ENCODE measurements at regions not wholly inside any gene's neighbourhood (a gene's known extent, or its start where the extent isn't known, plus 50 kb on each side); places are given as distances from the start of the nearest gene placed in this dataset.

DNA sequence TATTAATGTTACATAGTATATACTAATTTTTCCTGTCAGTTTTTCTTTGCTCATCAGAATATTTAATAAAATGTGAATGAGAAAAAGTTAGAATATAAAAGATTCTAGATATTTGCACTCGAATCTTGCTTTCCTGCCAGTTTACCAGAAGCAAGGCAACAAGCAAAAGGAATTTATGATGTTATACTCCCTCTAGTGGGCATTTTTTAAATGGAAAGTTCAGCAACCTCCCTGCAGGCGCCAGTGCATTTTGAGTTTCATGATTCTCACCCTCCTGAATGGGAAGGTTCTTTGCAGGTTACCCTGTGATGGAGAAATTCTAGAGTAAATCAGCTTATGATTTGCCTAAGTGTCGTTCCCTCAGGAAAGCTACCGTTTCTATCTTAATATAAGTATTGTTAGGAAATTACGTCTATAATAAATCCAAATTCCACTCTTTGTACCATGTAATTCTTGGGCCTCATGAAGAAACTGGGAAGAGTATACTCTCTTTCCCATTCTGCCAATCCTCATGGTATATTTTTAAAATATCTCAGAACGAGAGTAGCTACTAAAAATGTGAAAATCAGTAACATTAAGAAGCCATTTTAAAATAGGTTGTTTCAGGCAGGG lies 350.0 kb downstream of the CRPPA start:
- DNase-seq (peak in 2 of 4 donors; percentile 4 to 7), ATAC-seq (peak; percentile 77)
- Histone ChIP-seq H3K27ac (no peak overlapping the region), H3K36me3 (replicated peaks in 1 of 2; ENCODE audit: insufficient read depth in 1 of 2, low read depth in 2 of 2) (no peaks in the 10 kb centered on the region), H3K9me3 (no peaks in the 10 kb centered on the region), H3K27me3 (no peaks in the 10 kb centered on the region), H3K4me3 (no peak overlapping the region), H3K4me1 (peaks cover 4% of the 10 kb centered on the region)
- intact Hi-C loops (cut with DNase I): no loop called here
- no peak for TF ChIP-seq POLR2A (IDR thresholded peaks at IDR 0.05)
- TF ChIP-seq, protein P1, sequence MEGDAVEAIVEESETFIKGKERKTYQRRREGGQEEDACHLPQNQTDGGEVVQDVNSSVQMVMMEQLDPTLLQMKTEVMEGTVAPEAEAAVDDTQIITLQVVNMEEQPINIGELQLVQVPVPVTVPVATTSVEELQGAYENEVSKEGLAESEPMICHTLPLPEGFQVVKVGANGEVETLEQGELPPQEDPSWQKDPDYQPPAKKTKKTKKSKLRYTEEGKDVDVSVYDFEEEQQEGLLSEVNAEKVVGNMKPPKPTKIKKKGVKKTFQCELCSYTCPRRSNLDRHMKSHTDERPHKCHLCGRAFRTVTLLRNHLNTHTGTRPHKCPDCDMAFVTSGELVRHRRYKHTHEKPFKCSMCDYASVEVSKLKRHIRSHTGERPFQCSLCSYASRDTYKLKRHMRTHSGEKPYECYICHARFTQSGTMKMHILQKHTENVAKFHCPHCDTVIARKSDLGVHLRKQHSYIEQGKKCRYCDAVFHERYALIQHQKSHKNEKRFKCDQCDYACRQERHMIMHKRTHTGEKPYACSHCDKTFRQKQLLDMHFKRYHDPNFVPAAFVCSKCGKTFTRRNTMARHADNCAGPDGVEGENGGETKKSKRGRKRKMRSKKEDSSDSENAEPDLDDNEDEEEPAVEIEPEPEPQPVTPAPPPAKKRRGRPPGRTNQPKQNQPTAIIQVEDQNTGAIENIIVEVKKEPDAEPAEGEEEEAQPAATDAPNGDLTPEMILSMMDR (IDR thresholded peaks at IDR 0.05): peak; percentile 59 to 92 (median 89)
- WGBS, 2 donors: 12 to 17% methylated on average over 6 of the region's 6 CpGs

DNA sequence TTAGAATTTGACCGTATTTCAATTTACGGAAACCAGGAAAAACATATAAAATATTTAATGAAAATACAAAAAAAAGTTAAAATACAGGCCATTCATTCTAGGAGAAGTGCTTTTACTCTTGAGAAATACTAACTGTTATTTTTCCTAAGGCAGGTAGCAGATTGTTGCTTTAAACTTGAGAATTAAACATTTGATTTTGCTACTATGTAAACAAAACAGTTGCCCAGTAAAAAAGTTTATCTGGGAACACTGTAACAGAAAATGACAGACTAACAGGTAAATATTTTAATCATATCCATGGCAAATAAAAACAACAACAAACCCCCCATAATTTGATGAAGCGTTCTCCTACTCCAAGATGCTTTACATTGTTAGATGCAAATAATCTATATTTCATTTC lies 350.5 kb downstream of the CRPPA start:
- H3K4me3 ChIP-seq: no peak overlapping the region
- no peaks in the 10 kb centered on the region for H3K36me3 ChIP-seq (replicated peaks in 1 of 2; ENCODE audit: insufficient read depth in 1 of 2, low read depth in 2 of 2)
- TF ChIP-seq POLR2A (IDR thresholded peaks at IDR 0.05): no peak
- TF ChIP-seq, protein P1 (IDR thresholded peaks at IDR 0.05): no peak
- ATAC-seq (no peak), DNase-seq (no peak)
- no peak overlapping the region for H3K27ac ChIP-seq
- H3K27me3 ChIP-seq: no peaks in the 10 kb centered on the region
- peaks cover 4% of the 10 kb centered on the region for H3K4me1 ChIP-seq
- intact Hi-C loops (cut with DNase I): no loop called here
- 63 to 64% methylated on average over 3 of the region's 3 CpGs for WGBS, 2 donors
- no peaks in the 10 kb centered on the region for H3K9me3 ChIP-seq

DNA sequence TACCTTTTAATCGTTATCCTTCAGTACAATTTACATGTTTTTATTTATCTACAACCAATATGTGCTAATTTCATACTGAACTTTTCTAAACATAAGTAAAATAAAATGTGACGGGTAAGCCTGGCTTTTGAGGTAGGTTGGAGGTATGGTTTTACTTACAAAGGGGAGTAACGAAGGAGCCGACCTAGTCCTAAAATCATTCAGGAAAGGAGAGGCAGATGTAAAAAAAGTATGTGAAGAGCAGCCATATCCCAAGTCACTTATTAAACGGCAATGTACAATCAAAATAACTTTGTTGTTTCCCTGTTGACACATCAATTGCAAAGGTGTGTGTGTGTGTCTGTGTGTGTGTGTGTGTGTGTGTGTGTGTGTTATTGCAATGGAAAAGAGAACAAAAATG lies 351.3 kb downstream of the CRPPA start:
- WGBS, 2 donors: 64 to 68% methylated on average over 5 of the region's 5 CpGs

DNA sequence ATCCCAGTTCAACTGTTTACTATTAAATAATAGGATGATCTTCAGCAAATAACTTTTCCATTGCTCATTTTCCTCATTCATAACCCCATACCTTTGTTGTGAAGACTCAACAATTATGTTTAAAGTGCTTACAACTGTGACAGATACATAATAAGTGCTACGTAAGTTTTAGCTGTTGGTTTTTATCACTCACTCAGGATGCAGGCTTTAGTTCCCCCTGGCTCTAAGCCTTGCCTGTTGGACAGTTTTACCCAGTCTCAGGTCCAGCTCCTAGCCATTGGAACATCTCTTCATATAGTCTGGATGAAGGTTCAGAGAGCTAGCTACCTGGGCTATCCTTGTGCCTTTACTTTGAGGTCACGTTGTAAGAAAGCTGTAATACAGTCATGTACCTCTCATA lies 353.2 kb downstream of the CRPPA start:
- intact Hi-C loops (cut with DNase I): loop anchor here (10.0 kb wide), 1 partner anchor 763 kb away; no protein-coding TSS in a partner anchor
- Histone ChIP-seq H3K27ac (no peak overlapping the region), H3K27me3 (no peaks in the 10 kb centered on the region), H3K4me1 (peaks cover 4% of the 10 kb centered on the region), H3K9me3 (no peaks in the 10 kb centered on the region), H3K36me3 (replicated peaks in 1 of 2; ENCODE audit: insufficient read depth in 1 of 2, low read depth in 2 of 2) (no peaks in the 10 kb centered on the region), H3K4me3 (no peak overlapping the region)
- no peak for DNase-seq
- TF ChIP-seq, protein P1 (IDR thresholded peaks at IDR 0.05): no peak
- TF ChIP-seq POLR2A (IDR thresholded peaks at IDR 0.05): no peak
- ATAC-seq: no peak
- 73 to 76% methylated on average over 2 of the region's 2 CpGs for WGBS, 2 donors

More for the DNA sequence above, 351.3 kb downstream of the CRPPA start:
- Histone ChIP-seq H3K27me3 (no peaks in the 10 kb centered on the region), H3K9me3 (no peaks in the 10 kb centered on the region), H3K4me3 (no peak overlapping the region), H3K27ac (no peak overlapping the region), H3K4me1 (peaks cover 4% of the 10 kb centered on the region), H3K36me3 (replicated peaks in 1 of 2; ENCODE audit: insufficient read depth in 1 of 2, low read depth in 2 of 2) (no peaks in the 10 kb centered on the region)
- ATAC-seq: no peak
- intact Hi-C loops (cut with DNase I): loop anchor here (10.0 kb wide), 1 partner anchor 765 kb away; no protein-coding TSS in a partner anchor
- no peak for DNase-seq
- TF ChIP-seq, protein P1 (IDR thresholded peaks at IDR 0.05): no peak
- no peak for TF ChIP-seq POLR2A (IDR thresholded peaks at IDR 0.05)

DNA sequence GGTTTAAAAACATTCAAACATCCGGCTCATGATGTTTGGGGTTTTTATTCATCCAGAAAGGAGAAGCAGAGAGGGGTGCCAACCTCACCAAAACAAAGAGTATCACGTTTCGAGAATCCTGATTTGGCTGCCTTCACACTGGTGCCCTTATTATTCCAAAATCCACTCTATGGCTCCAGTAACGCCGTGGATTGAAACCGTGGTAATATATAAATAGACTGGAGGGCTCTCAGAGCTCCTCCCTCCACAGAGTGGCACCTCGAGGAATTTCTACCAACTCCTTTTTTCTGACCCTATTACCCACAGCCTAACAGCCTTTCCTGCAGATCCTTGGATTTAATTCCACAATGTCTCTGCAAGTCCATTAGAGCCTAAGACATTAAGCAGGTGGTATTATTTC lies 353.6 kb downstream of the CRPPA start:
- no peaks in the 10 kb centered on the region for H3K9me3 ChIP-seq
- WGBS, 2 donors: 28 to 33% methylated on average over 7 of the region's 7 CpGs
- intact Hi-C loops (cut with DNase I): loop anchor here (10.0 kb wide), 1 partner anchor 763 kb away; no protein-coding TSS in a partner anchor
- H3K27me3 ChIP-seq: no peaks in the 10 kb centered on the region
- ATAC-seq (no peak), DNase-seq (no peak)
- no peak overlapping the region for H3K27ac ChIP-seq
- H3K36me3 ChIP-seq (replicated peaks in 1 of 2; ENCODE audit: insufficient read depth in 1 of 2, low read depth in 2 of 2): no peaks in the 10 kb centered on the region
- peaks cover 4% of the 10 kb centered on the region for H3K4me1 ChIP-seq
- H3K4me3 ChIP-seq: no peak overlapping the region
- TF ChIP-seq, protein P1 (IDR thresholded peaks at IDR 0.05): no peak
- TF ChIP-seq POLR2A (IDR thresholded peaks at IDR 0.05): no peak
